ENCODE measurements at regions not wholly inside any gene's neighbourhood (a gene's known extent, or its start where the extent isn't known, plus 50 kb on each side); places are given as distances from the start of the nearest gene placed in this dataset.

GRCh38 chrX:109848461-109849050 is 115.5 kb upstream of the ACSL4 start:
- peak overlapping the region; percentile 34 for H2AFZ ChIP-seq (ENCODE audit: control insufficient read depth, low read depth, low read length)
- no peaks in the 10 kb centered on the region for H3K36me3 ChIP-seq (ENCODE audit: control insufficient read depth in 2 of 2, insufficient read depth in 2 of 2, low read length in 1 of 2)
- DNase-seq (ENCODE audit: low read depth, low spot score) (no peak), ATAC-seq (peak; percentile 87), FAIRE-seq (no peak)
- no peaks in the 10 kb centered on the region for H3K79me2 ChIP-seq (ENCODE audit: control insufficient read depth, insufficient read depth, low read length)
- BruUV-seq (replicated peaks) = no TSS peak
- in situ Hi-C loops (cut with MboI) = no loop called here
- H3K9ac ChIP-seq (ENCODE audit: control insufficient read depth, insufficient read depth, low read length) = no peak overlapping the region
- no peak overlapping the region for H3K4me3 ChIP-seq
- H3K27me3 ChIP-seq (replicated peaks in 1 of 2; ENCODE audit: control insufficient read depth in 2 of 2, insufficient read depth in 2 of 2, low read length in 1 of 2) = no peaks in the 10 kb centered on the region
- H3K9me3 ChIP-seq (replicated peaks; ENCODE audit: control insufficient read depth, insufficient read depth, low read length) = no peaks in the 10 kb centered on the region; the same call in 2 of the 3 replicates
- WGBS (ENCODE audit: insufficient coverage, insufficient replicate concordance, low lambda C conversion rate, missing lambda C conversion rate) = 20% methylated on average over 4 of the region's 4 CpGs
- RAD21 ChIA-PET (ENCODE audit: unreplicated experiment) = interaction anchor here (0.6 to 4.6 kb wide), 16 partner anchors 8 to 144 kb away, joined by 3 to 27 read pairs (median 5); partner anchors contain the start of gene ACSL4
- H3K4me2 ChIP-seq (ENCODE audit: control insufficient read depth, insufficient read depth) = 0 out of 2 replicates have a peak overlapping the region, but pooled peaks have one; percentile 25
- CTCF ChIA-PET = interaction anchor here (1.0 to 4.3 kb wide), 7 partner anchors 10 to 139 kb away, joined by 3 to 28 read pairs (median 4); no protein-coding TSS in a partner anchor
- H4K20me1 ChIP-seq (ENCODE audit: control insufficient read depth, insufficient read depth) = no peaks in the 10 kb centered on the region
- H3K27ac ChIP-seq (ENCODE audit: control insufficient read depth, insufficient read depth) = no peak overlapping the region
- SMC1A ChIA-PET (ENCODE audit: uncharacterized antibody, unreplicated experiment) = interaction anchor here (0.6 to 14.2 kb wide), 17 partner anchors 8 to 154 kb away, joined by 3 to 403 read pairs (median 5); no protein-coding TSS in a partner anchor
- POLR2A ChIA-PET = interaction anchor here (1.0 to 3.1 kb wide), 7 partner anchors 9 to 129 kb away, joined by 3 to 10 read pairs (median 4); no protein-coding TSS in a partner anchor
- intact Hi-C loops (cut with micrococcal nuclease; ENCODE audit: unreplicated experiment) = loop anchor here (2.0 kb wide), 1 partner anchor 74 kb away; no protein-coding TSS in a partner anchor
- H3K4me1 ChIP-seq (ENCODE audit: control insufficient read depth, insufficient read depth, low read length) = peaks cover 9% of the 10 kb centered on the region
- TF ChIP-seq NFYB (IDR thresholded peaks at IDR 0.05; ENCODE audit: insufficient read depth, low read depth, low read length) = no peak
- peak; percentile 72 for TF ChIP-seq MEF2B (IDR thresholded peaks at IDR 0.05; ENCODE audit: partially characterized antibody, poor library complexity, severe bottlenecking)
- TF ChIP-seq, protein P1, sequence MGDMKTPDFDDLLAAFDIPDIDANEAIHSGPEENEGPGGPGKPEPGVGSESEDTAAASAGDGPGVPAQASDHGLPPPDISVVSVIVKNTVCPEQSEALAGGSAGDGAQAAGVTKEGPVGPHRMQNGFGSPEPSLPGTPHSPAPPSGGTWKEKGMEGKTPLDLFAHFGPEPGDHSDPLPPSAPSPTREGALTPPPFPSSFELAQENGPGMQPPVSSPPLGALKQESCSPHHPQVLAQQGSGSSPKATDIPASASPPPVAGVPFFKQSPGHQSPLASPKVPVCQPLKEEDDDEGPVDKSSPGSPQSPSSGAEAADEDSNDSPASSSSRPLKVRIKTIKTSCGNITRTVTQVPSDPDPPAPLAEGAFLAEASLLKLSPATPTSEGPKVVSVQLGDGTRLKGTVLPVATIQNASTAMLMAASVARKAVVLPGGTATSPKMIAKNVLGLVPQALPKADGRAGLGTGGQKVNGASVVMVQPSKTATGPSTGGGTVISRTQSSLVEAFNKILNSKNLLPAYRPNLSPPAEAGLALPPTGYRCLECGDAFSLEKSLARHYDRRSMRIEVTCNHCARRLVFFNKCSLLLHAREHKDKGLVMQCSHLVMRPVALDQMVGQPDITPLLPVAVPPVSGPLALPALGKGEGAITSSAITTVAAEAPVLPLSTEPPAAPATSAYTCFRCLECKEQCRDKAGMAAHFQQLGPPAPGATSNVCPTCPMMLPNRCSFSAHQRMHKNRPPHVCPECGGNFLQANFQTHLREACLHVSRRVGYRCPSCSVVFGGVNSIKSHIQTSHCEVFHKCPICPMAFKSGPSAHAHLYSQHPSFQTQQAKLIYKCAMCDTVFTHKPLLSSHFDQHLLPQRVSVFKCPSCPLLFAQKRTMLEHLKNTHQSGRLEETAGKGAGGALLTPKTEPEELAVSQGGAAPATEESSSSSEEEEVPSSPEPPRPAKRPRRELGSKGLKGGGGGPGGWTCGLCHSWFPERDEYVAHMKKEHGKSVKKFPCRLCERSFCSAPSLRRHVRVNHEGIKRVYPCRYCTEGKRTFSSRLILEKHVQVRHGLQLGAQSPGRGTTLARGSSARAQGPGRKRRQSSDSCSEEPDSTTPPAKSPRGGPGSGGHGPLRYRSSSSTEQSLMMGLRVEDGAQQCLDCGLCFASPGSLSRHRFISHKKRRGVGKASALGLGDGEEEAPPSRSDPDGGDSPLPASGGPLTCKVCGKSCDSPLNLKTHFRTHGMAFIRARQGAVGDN (IDR thresholded peaks at IDR 0.05) = no peak
- no peak for TF ChIP-seq PBX3 (IDR thresholded peaks at IDR 0.05; ENCODE audit: insufficient replicate concordance, low read depth, low read length)
- peak; percentile 32; the same call in 1 of the 2 replicates for TF ChIP-seq MTA2 (IDR thresholded peaks at IDR 0.05; ENCODE audit: low read depth)
- no peak for TF ChIP-seq FOS (IDR thresholded peaks at IDR 0.05; ENCODE audit: borderline replicate concordance, extremely low read depth, insufficient read length)
- TF ChIP-seq IKZF2 (IDR thresholded peaks at IDR 0.05) = peak in 1 of 2 experiments; percentile 17; a peak in 1 of 4 replicates
- no peak for TF ChIP-seq ZBTB40 (IDR thresholded peaks at IDR 0.05; ENCODE audit: borderline replicate concordance)
- no peak for TF ChIP-seq EZH2 (IDR thresholded peaks at IDR 0.05; ENCODE audit: borderline replicate concordance, control insufficient read depth, low read depth, low read length)
- no peak for TF ChIP-seq RAD21 (IDR thresholded peaks at IDR 0.05; ENCODE audit: insufficient read depth, low read depth, low read length)
- peak; percentile 97 for TF ChIP-seq NR2F1 (conservative IDR thresholded peaks at IDR 0.05)
- no peak for TF ChIP-seq TCF3 (IDR thresholded peaks at IDR 0.05; ENCODE audit: borderline replicate concordance, insufficient read depth, low read depth, low read length)
